ENCODE measurements at regions not wholly inside any gene's neighbourhood (a gene's known extent, or its start where the extent isn't known, plus 50 kb on each side); places are given as distances from the start of the nearest gene placed in this dataset.

- Histone ChIP-seq H3K4me3 (ENCODE audit: insufficient read depth, low read depth, low read length, poor library complexity, severe bottlenecking) (no peak overlapping the region), H3K27ac (ENCODE audit: insufficient read depth, low read length, poor library complexity, severe bottlenecking) (no peak overlapping the region), H3K27me3 (replicated peaks; ENCODE audit: control insufficient read depth, insufficient read depth, low read length, poor library complexity, severe bottlenecking) (no peaks in the 10 kb centered on the region), H3K9me3 (ENCODE audit: control insufficient read depth, low read length) (no peaks in the 10 kb centered on the region), H3K36me3 (ENCODE audit: control insufficient read depth, insufficient read depth, low read length) (no peaks in the 10 kb centered on the region), H3K4me1 (ENCODE audit: control insufficient read depth, insufficient read depth, low read length, poor library complexity, severe bottlenecking) (no peaks in the 10 kb centered on the region)
- no peak for DNase-seq
Measured at GRCh38 chr4:13262816-13263215, 221.3 kb downstream of the RAB28 start.

DNA sequence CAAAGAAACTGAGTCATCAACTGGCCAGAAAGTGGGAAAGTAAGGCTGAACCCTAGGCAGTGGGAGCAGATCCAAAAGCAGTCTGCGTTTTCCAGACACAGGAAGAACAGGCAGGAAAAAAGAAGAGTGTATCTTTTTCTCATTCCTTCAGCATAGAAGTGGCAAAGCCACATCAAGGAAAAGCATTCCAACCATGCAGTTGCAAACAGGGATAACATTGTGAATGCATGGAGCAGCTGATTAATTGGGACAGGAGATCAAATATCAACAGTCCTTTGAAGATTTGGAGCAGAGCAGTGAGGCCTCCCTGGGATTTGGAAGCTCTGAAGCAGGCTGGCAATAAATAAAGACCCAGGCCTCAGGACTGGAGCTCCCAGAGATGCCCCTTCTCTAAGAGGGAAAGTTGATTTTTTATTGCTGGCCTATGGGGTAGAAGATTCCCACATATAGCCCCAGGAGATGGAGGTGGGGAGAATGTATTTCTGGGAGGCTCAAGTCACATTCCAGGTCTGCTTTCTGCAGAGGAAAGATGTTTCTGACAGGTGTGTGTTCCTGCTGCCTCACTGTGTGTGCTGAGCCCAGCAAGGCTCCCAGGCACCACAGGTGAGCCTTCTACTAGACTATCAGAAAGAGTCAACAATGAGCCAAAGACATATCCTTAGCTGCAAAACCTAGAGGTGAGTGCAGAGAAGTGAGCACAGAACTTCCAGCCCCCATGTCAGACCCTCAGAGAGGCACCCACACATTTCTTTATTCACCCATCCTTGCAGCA is 222.5 kb downstream of the RAB28 start:
- no peaks in the 10 kb centered on the region for H3K36me3 ChIP-seq (ENCODE audit: control insufficient read depth, insufficient read depth, low read length)
- H3K27ac ChIP-seq (ENCODE audit: insufficient read depth, low read length, poor library complexity, severe bottlenecking): no peak overlapping the region
- H3K27me3 ChIP-seq (replicated peaks; ENCODE audit: control insufficient read depth, insufficient read depth, low read length, poor library complexity, severe bottlenecking): no peaks in the 10 kb centered on the region
- no peak for DNase-seq
- H3K9me3 ChIP-seq (ENCODE audit: control insufficient read depth, low read length): no peaks in the 10 kb centered on the region
- no peaks in the 10 kb centered on the region for H3K4me1 ChIP-seq (ENCODE audit: control insufficient read depth, insufficient read depth, low read length, poor library complexity, severe bottlenecking)
- H3K4me3 ChIP-seq (ENCODE audit: insufficient read depth, low read depth, low read length, poor library complexity, severe bottlenecking): no peak overlapping the region

GRCh38 chr4:13260513-13260912 is 223.6 kb downstream of the RAB28 start:
- no peak overlapping the region for H3K4me3 ChIP-seq (ENCODE audit: insufficient read depth, low read depth, low read length, poor library complexity, severe bottlenecking)
- DNase-seq: no peak
- no peak overlapping the region for H3K27ac ChIP-seq (ENCODE audit: insufficient read depth, low read length, poor library complexity, severe bottlenecking)
- no peaks in the 10 kb centered on the region for H3K27me3 ChIP-seq (replicated peaks; ENCODE audit: control insufficient read depth, insufficient read depth, low read length, poor library complexity, severe bottlenecking)
- no peaks in the 10 kb centered on the region for H3K9me3 ChIP-seq (ENCODE audit: control insufficient read depth, low read length)
- no peaks in the 10 kb centered on the region for H3K4me1 ChIP-seq (ENCODE audit: control insufficient read depth, insufficient read depth, low read length, poor library complexity, severe bottlenecking)
- no peaks in the 10 kb centered on the region for H3K36me3 ChIP-seq (ENCODE audit: control insufficient read depth, insufficient read depth, low read length)

DNA sequence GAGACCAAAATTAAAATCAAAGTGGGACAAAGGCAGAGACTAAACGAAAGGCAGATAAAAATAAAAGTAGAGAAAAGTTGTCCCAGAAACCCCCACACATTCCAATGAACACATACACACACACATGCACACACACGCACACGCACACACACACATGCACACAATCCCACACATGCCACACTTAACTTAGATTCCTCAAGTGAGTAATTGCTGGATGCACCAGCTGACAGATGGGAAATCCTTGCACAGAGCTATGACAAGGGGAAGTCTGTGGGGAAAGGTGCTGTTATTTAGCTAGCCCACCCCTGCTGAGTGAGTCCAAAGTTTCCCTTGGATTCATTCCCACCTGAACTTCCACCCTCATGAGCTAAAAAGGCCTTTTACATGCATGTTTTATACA is 233.9 kb downstream of the RAB28 start:
- no peaks in the 10 kb centered on the region for H3K4me1 ChIP-seq (ENCODE audit: control insufficient read depth, insufficient read depth, low read length, poor library complexity, severe bottlenecking)
- peaks cover 5% of the 10 kb centered on the region for H3K9me3 ChIP-seq (ENCODE audit: control insufficient read depth, low read length)
- no peaks in the 10 kb centered on the region for H3K36me3 ChIP-seq (ENCODE audit: control insufficient read depth, insufficient read depth, low read length)
- no peak for DNase-seq
- H3K27ac ChIP-seq (ENCODE audit: insufficient read depth, low read length, poor library complexity, severe bottlenecking): no peak overlapping the region
- no peaks in the 10 kb centered on the region for H3K27me3 ChIP-seq (replicated peaks; ENCODE audit: control insufficient read depth, insufficient read depth, low read length, poor library complexity, severe bottlenecking)
- H3K4me3 ChIP-seq (ENCODE audit: insufficient read depth, low read depth, low read length, poor library complexity, severe bottlenecking): no peak overlapping the region

DNA sequence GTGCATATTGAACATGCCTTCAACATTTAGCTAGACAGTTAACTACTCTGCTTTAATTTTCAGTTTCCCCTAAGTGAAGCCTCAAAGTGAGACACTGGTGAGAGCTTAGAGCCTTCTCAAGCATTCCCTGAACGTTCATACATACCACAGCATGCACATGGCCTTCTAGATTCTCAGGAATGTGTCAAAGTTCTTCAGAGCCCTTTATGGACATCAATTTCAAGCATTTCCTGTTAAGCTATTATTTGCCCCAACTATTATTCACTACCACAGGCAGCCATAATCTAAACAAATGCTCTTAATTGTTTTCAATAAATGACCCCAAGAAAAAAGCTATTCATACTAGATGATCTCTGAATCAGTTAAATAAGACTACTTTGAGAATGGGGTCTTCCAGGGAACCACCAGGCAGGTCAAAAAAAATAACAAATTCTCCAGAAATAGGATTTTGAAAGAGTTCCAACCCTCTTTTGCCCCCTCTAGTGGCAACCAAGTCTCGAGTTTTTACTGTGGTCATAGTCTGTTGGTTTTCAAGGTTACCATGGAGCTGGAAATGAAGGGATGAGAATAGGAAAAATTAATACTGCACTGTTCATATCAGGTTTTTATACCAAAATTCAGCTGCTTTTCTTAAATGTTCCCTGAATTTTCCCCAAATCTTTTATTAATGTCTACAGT is 235.4 kb downstream of the RAB28 start:
- no peak overlapping the region for H3K27ac ChIP-seq (ENCODE audit: insufficient read depth, low read length, poor library complexity, severe bottlenecking)
- no peaks in the 10 kb centered on the region for H3K4me1 ChIP-seq (ENCODE audit: control insufficient read depth, insufficient read depth, low read length, poor library complexity, severe bottlenecking)
- no peaks in the 10 kb centered on the region for H3K27me3 ChIP-seq (replicated peaks; ENCODE audit: control insufficient read depth, insufficient read depth, low read length, poor library complexity, severe bottlenecking)
- no peaks in the 10 kb centered on the region for H3K36me3 ChIP-seq (ENCODE audit: control insufficient read depth, insufficient read depth, low read length)
- DNase-seq: no peak
- H3K4me3 ChIP-seq (ENCODE audit: insufficient read depth, low read depth, low read length, poor library complexity, severe bottlenecking): no peak overlapping the region
- peaks cover 5% of the 10 kb centered on the region for H3K9me3 ChIP-seq (ENCODE audit: control insufficient read depth, low read length)

DNA sequence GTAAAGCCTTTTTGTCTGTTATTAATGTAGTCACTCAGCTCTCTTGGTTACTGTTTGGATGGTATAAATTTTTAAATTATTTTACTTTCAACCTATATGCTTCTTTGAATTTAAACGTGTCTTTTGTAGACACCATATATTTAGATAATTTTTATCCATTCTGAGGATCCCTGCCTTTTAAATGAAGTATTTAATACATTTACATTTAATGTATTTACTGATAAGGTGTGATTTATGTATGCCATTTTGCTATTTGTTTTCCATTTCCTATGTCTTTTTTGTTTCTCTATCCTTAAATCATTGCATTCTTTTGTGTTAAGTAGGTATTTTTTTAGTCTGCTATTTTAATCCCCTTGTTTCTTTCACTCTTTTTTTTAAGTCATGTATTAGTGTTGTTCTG is 238.0 kb downstream of the RAB28 start:
- DNase-seq: no peak
- Histone ChIP-seq H3K4me3 (ENCODE audit: insufficient read depth, low read depth, low read length, poor library complexity, severe bottlenecking) (no peak overlapping the region), H3K9me3 (ENCODE audit: control insufficient read depth, low read length) (peaks cover 5% of the 10 kb centered on the region), H3K27me3 (replicated peaks; ENCODE audit: control insufficient read depth, insufficient read depth, low read length, poor library complexity, severe bottlenecking) (no peaks in the 10 kb centered on the region), H3K4me1 (ENCODE audit: control insufficient read depth, insufficient read depth, low read length, poor library complexity, severe bottlenecking) (no peaks in the 10 kb centered on the region), H3K27ac (ENCODE audit: insufficient read depth, low read length, poor library complexity, severe bottlenecking) (no peak overlapping the region), H3K36me3 (ENCODE audit: control insufficient read depth, insufficient read depth, low read length) (no peaks in the 10 kb centered on the region)

- H3K9me3 ChIP-seq (ENCODE audit: control insufficient read depth, low read length): peaks cover 5% of the 10 kb centered on the region
- H3K27me3 ChIP-seq (replicated peaks; ENCODE audit: control insufficient read depth, insufficient read depth, low read length, poor library complexity, severe bottlenecking): no peaks in the 10 kb centered on the region
- H3K4me3 ChIP-seq (ENCODE audit: insufficient read depth, low read depth, low read length, poor library complexity, severe bottlenecking): no peak overlapping the region
- no peaks in the 10 kb centered on the region for H3K36me3 ChIP-seq (ENCODE audit: control insufficient read depth, insufficient read depth, low read length)
- H3K4me1 ChIP-seq (ENCODE audit: control insufficient read depth, insufficient read depth, low read length, poor library complexity, severe bottlenecking): no peaks in the 10 kb centered on the region
- DNase-seq: no peak
- no peak overlapping the region for H3K27ac ChIP-seq (ENCODE audit: insufficient read depth, low read length, poor library complexity, severe bottlenecking)
Measured at GRCh38 chr4:13244444-13244843, 239.7 kb downstream of the RAB28 start.

DNA sequence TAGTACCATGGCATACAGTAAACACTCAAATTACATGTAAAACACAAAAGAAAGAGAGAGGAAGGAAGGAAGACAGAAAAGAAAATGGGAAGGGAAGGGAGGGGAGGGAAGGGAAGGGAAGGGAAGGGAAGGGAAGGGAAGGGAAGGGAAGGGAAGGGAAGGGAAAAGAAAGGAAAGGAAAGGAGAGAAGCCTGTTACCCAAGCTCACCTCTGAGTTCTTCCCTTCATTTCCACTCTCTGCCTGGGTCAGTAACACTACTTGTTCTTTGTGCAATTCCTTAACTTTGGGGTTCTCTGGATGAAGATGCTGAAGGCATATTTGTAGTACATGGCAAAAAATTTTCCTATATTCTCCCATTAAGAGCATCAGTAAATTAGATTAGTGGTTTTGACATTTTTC is 241.0 kb downstream of the RAB28 start:
- no peak overlapping the region for H3K4me3 ChIP-seq (ENCODE audit: insufficient read depth, low read depth, low read length, poor library complexity, severe bottlenecking)
- no peaks in the 10 kb centered on the region for H3K4me1 ChIP-seq (ENCODE audit: control insufficient read depth, insufficient read depth, low read length, poor library complexity, severe bottlenecking)
- peaks cover 5% of the 10 kb centered on the region for H3K9me3 ChIP-seq (ENCODE audit: control insufficient read depth, low read length)
- no peaks in the 10 kb centered on the region for H3K27me3 ChIP-seq (replicated peaks; ENCODE audit: control insufficient read depth, insufficient read depth, low read length, poor library complexity, severe bottlenecking)
- no peaks in the 10 kb centered on the region for H3K36me3 ChIP-seq (ENCODE audit: control insufficient read depth, insufficient read depth, low read length)
- no peak for DNase-seq
- H3K27ac ChIP-seq (ENCODE audit: insufficient read depth, low read length, poor library complexity, severe bottlenecking): no peak overlapping the region

DNA sequence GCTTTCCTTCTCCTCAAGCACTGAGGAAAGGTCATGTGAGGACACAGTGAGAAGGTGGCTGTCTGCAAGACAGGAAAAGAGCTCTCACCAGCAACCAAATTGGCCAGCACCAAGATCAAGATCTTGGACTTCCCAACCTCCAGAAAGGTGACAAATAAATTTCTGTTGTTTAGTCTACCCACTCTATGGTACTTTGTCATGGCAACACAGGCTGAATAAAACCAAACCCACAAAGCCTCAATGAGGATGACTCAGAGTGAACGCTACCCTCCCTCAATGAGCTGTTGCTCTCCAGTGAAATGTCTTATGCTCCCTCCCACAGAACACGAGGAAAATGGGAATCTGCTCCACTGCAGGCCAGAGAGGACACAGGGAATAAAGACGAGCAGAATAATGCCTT is 244.1 kb downstream of the RAB28 start:
- Histone ChIP-seq H3K27me3 (replicated peaks; ENCODE audit: control insufficient read depth, insufficient read depth, low read length, poor library complexity, severe bottlenecking) (no peaks in the 10 kb centered on the region), H3K27ac (ENCODE audit: insufficient read depth, low read length, poor library complexity, severe bottlenecking) (no peak overlapping the region), H3K4me3 (ENCODE audit: insufficient read depth, low read depth, low read length, poor library complexity, severe bottlenecking) (no peak overlapping the region), H3K4me1 (ENCODE audit: control insufficient read depth, insufficient read depth, low read length, poor library complexity, severe bottlenecking) (no peaks in the 10 kb centered on the region), H3K9me3 (ENCODE audit: control insufficient read depth, low read length) (no peaks in the 10 kb centered on the region), H3K36me3 (ENCODE audit: control insufficient read depth, insufficient read depth, low read length) (no peaks in the 10 kb centered on the region)
- DNase-seq: no peak

DNA sequence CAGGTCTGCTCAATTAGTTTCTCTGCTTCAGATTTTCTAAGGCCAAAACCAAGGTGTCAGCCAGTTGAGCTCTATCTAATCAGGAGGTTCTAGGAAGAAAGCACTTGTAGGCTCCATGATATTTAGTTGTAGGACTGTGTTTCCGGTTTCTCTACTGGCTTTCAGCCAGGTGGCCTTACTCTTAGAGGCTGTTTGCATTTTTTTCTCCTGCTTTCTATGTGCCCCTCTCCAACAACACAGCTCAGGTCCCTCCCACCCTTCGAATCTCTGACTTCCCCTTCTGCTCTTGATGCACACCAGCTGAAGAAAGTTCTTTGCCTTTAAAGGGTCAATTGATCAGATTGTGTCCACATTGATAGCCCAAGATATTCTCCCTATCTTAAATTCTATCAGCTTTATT is 245.2 kb downstream of the RAB28 start:
- H3K4me3 ChIP-seq (ENCODE audit: insufficient read depth, low read depth, low read length, poor library complexity, severe bottlenecking): no peak overlapping the region
- DNase-seq: no peak
- H3K27me3 ChIP-seq (replicated peaks; ENCODE audit: control insufficient read depth, insufficient read depth, low read length, poor library complexity, severe bottlenecking): no peaks in the 10 kb centered on the region
- no peaks in the 10 kb centered on the region for H3K36me3 ChIP-seq (ENCODE audit: control insufficient read depth, insufficient read depth, low read length)
- H3K27ac ChIP-seq (ENCODE audit: insufficient read depth, low read length, poor library complexity, severe bottlenecking): no peak overlapping the region
- H3K4me1 ChIP-seq (ENCODE audit: control insufficient read depth, insufficient read depth, low read length, poor library complexity, severe bottlenecking): no peaks in the 10 kb centered on the region
- no peaks in the 10 kb centered on the region for H3K9me3 ChIP-seq (ENCODE audit: control insufficient read depth, low read length)

Measured in effector memory CD4-positive, alpha-beta T cell (primary cell).